CD4-positive, alpha-beta memory T cell (primary cell): ENCODE measurements at regions not wholly inside any gene's neighbourhood (a gene's known extent, or its start where the extent isn't known, plus 50 kb on each side); places are given as distances from the start of the nearest gene placed in this dataset.

Experiments
- CTCF ChIA-PET: fragments of 350-600 bp; sonication (Branson Sonifier 250); formaldehyde crosslinking; loops from one replicate; lab custom pipeline; 2021; ENCODE audit warnings: inconsistent platforms; ENCODE audit not compliant: partially characterized antibody; lab: Charles Lee
- POLR2A ChIA-PET: fragments of 350-600 bp; sonication (Branson Sonifier 250); formaldehyde crosslinking; loops from one replicate; lab custom pipeline; 2021; ENCODE audit not compliant: partially characterized antibody; lab: Charles Lee
- DNase-seq, 5 donors: peaks; one replicate each; pipeline versions ENCODE4 v3.0.0 to v3.0.0-alpha.2; 2020 to 2022; ENCODE audit warnings: mixed read lengths in 1 of 5
- H3K27ac ChIP-seq: one replicate; pipeline ENCODE4 v1.7.0; 2013; ENCODE audit warnings: low read depth, low read length
- H3K27me3 ChIP-seq: 2 replicates; pipeline ENCODE4 v1.7.0; 2013; ENCODE audit warnings: mild to moderate bottlenecking, low read length, moderate library complexity; ENCODE audit not compliant: insufficient read depth
- H3K36me3 ChIP-seq: 2 replicates; pipeline ENCODE4 v1.7.0; 2013; ENCODE audit warnings: mild to moderate bottlenecking, low read length, moderate library complexity; ENCODE audit not compliant: insufficient read depth
- H3K4me1 ChIP-seq: 2 replicates; pipeline ENCODE4 v1.7.0; 2013; ENCODE audit warnings: mild to moderate bottlenecking, low read length, moderate library complexity; ENCODE audit not compliant: insufficient read depth
- H3K4me3 ChIP-seq, 2 donors: one replicate each; pipeline ENCODE4 v1.7.0; 2013; ENCODE audit warnings: low read length in 2 of 2, mild to moderate bottlenecking in 1 of 2
- H3K9me3 ChIP-seq, 2 donors: one replicate each; pipeline ENCODE4 v1.7.0; 2013; ENCODE audit warnings: low read length in 2 of 2, control low read depth in 1 of 2; ENCODE audit not compliant: control insufficient read depth in 1 of 2
- H3K27ac Mint-ChIP-seq, 7 donors: one replicate each; pipeline ENCODE4 v1.8.0; 2020 to 2021; ENCODE audit warnings: mixed read lengths in 7 of 7, mild to moderate bottlenecking in 6 of 7, inconsistent platforms in 3 of 7, moderate library complexity in 3 of 7
- H3K27me3 Mint-ChIP-seq, 2 donors: one replicate each; pipeline ENCODE4 v1.8.0; 2020 to 2021; ENCODE audit warnings: mixed read lengths in 2 of 2
- H3K36me3 Mint-ChIP-seq, 2 donors: one replicate each; pipeline ENCODE4 v1.8.0; 2020 to 2021; ENCODE audit warnings: mixed read lengths in 2 of 2, inconsistent platforms in 1 of 2, mild to moderate bottlenecking in 1 of 2
- H3K4me1 Mint-ChIP-seq, 4 donors: one replicate each; pipeline ENCODE4 v1.8.0; 2020 to 2021; ENCODE audit warnings: mixed read lengths in 4 of 4, mild to moderate bottlenecking in 1 of 4
- H3K4me3 Mint-ChIP-seq, 8 donors: one replicate each; pipeline ENCODE4 v1.8.0; 2020 to 2021; ENCODE audit warnings: mixed read lengths in 8 of 8, mild to moderate bottlenecking in 7 of 8, moderate library complexity in 6 of 8, inconsistent platforms in 3 of 8
- H3K9me3 Mint-ChIP-seq, 8 donors: one replicate each; pipeline ENCODE4 v1.8.0; 2020 to 2021; ENCODE audit warnings: mixed read lengths in 8 of 8, mild to moderate bottlenecking in 5 of 8, inconsistent platforms in 3 of 8, moderate library complexity in 1 of 8
- intact Hi-C: fragments of 100-400 bp; cut with micrococcal nuclease; formaldehyde crosslinking; loops from one replicate; pipeline ENCODE4 v1.15.1; 2023

GRCh38 chr2:220506466-220506865 lies 879.0 kb downstream of the SLC4A3 start:
- Histone ChIP-seq H3K4me1 (no peaks in the 10 kb centered on the region), H3K27ac (no peak overlapping the region), H3K27me3 (no peaks in the 10 kb centered on the region), H3K9me3 (no peaks in the 10 kb centered on the region), H3K4me3 (no peak overlapping the region), H3K36me3 (no peaks in the 10 kb centered on the region)
- H3K27me3 Mint-ChIP-seq, result peaks cover 3 to 4% of the 10 kb centered on the region in 2 donors
- H3K4me1 Mint-ChIP-seq, result no peaks in the 10 kb centered on the region
- H3K4me3 Mint-ChIP-seq, result no peak overlapping the region
- H3K36me3 Mint-ChIP-seq, result no peaks in the 10 kb centered on the region
- no peak overlapping the region for H3K27ac Mint-ChIP-seq
- POLR2A ChIA-PET, result no interaction called here
- no peak for DNase-seq
- intact Hi-C loops, result no loop called here
- CTCF ChIA-PET, result no interaction called here
- peaks cover 0 to 2% (median 0%) of the 10 kb centered on the region in 8 donors for H3K9me3 Mint-ChIP-seq

- Mint-ChIP-seq H3K36me3 (no peaks in the 10 kb centered on the region), H3K4me3 (no peak overlapping the region), H3K9me3 (peaks cover 0 to 3% (median 0%) of the 10 kb centered on the region in 8 donors), H3K27ac (no peak overlapping the region), H3K27me3 (peaks cover 3 to 4% of the 10 kb centered on the region in 2 donors), H3K4me1 (no peaks in the 10 kb centered on the region)
- Histone ChIP-seq H3K4me1 (no peaks in the 10 kb centered on the region), H3K4me3 (no peak overlapping the region), H3K36me3 (no peaks in the 10 kb centered on the region), H3K27me3 (no peaks in the 10 kb centered on the region), H3K9me3 (no peaks in the 10 kb centered on the region), H3K27ac (no peak overlapping the region)
- intact Hi-C loops, result no loop called here
- DNase-seq, result no peak
- ChIA-PET POLR2A (no interaction called here), CTCF (no interaction called here)
Observed at GRCh38 chr2:220509096-220509757, 881.8 kb downstream of the SLC4A3 start.

- Mint-ChIP-seq H3K27me3 (peaks cover 3 to 4% of the 10 kb centered on the region in 2 donors), H3K9me3 (peaks cover 0 to 3% (median 0%) of the 10 kb centered on the region in 8 donors), H3K36me3 (no peaks in the 10 kb centered on the region), H3K4me1 (no peaks in the 10 kb centered on the region), H3K4me3 (no peak overlapping the region), H3K27ac (no peak overlapping the region)
- intact Hi-C loops, result no loop called here
- DNase-seq, result no peak
- Histone ChIP-seq H3K27ac (no peak overlapping the region), H3K4me1 (no peaks in the 10 kb centered on the region), H3K27me3 (no peaks in the 10 kb centered on the region), H3K4me3 (no peak overlapping the region), H3K9me3 (no peaks in the 10 kb centered on the region), H3K36me3 (no peaks in the 10 kb centered on the region)
- ChIA-PET POLR2A (no interaction called here), CTCF (no interaction called here)
Observed at GRCh38 chr2:220509966-220510365, 882.5 kb downstream of the SLC4A3 start.

GRCh38 chr2:220510668-220511067 lies 883.2 kb downstream of the SLC4A3 start:
- Histone ChIP-seq H3K4me3 (no peak overlapping the region), H3K27ac (no peak overlapping the region), H3K4me1 (no peaks in the 10 kb centered on the region), H3K27me3 (no peaks in the 10 kb centered on the region), H3K36me3 (no peaks in the 10 kb centered on the region), H3K9me3 (no peaks in the 10 kb centered on the region)
- peaks cover 0 to 3% (median 0%) of the 10 kb centered on the region in 8 donors for H3K9me3 Mint-ChIP-seq
- H3K36me3 Mint-ChIP-seq, result no peaks in the 10 kb centered on the region
- H3K27me3 Mint-ChIP-seq, result peaks cover 0 to 3% of the 10 kb centered on the region in 2 donors
- no peak overlapping the region for H3K4me3 Mint-ChIP-seq
- intact Hi-C loops, result no loop called here
- ChIA-PET CTCF (no interaction called here), POLR2A (no interaction called here)
- H3K4me1 Mint-ChIP-seq, result no peaks in the 10 kb centered on the region
- no peak overlapping the region for H3K27ac Mint-ChIP-seq
- DNase-seq, result no peak

- intact Hi-C loops, result no loop called here
- Mint-ChIP-seq H3K27me3 (peaks cover 0 to 3% of the 10 kb centered on the region in 2 donors), H3K4me1 (no peaks in the 10 kb centered on the region), H3K9me3 (peaks cover 0 to 3% (median 0%) of the 10 kb centered on the region in 8 donors), H3K4me3 (no peak overlapping the region), H3K27ac (no peak overlapping the region), H3K36me3 (no peaks in the 10 kb centered on the region)
- Histone ChIP-seq H3K4me1 (no peaks in the 10 kb centered on the region), H3K9me3 (no peaks in the 10 kb centered on the region), H3K27ac (no peak overlapping the region), H3K4me3 (no peak overlapping the region), H3K27me3 (no peaks in the 10 kb centered on the region), H3K36me3 (no peaks in the 10 kb centered on the region)
- POLR2A ChIA-PET, result no interaction called here
- CTCF ChIA-PET, result no interaction called here
- DNase-seq, result no peak
Observed at GRCh38 chr2:220512419-220512818, 885.0 kb downstream of the SLC4A3 start.

- no peaks in the 10 kb centered on the region for H3K27me3 Mint-ChIP-seq
- H3K4me3 Mint-ChIP-seq, result no peak overlapping the region
- Histone ChIP-seq H3K36me3 (no peaks in the 10 kb centered on the region), H3K27ac (no peak overlapping the region), H3K27me3 (no peaks in the 10 kb centered on the region), H3K4me3 (no peak overlapping the region), H3K4me1 (no peaks in the 10 kb centered on the region), H3K9me3 (no peaks in the 10 kb centered on the region)
- CTCF ChIA-PET, result no interaction called here
- DNase-seq, result no peak
- no peak overlapping the region for H3K27ac Mint-ChIP-seq
- H3K36me3 Mint-ChIP-seq, result no peaks in the 10 kb centered on the region
- no peaks in the 10 kb centered on the region for H3K4me1 Mint-ChIP-seq
- intact Hi-C loops, result no loop called here
- H3K9me3 Mint-ChIP-seq, result peaks cover 0 to 3% (median 0%) of the 10 kb centered on the region in 8 donors
- POLR2A ChIA-PET, result no interaction called here
Observed at GRCh38 chr2:220513573-220514288, 886.3 kb downstream of the SLC4A3 start.

- no peak overlapping the region for H3K27ac ChIP-seq
- POLR2A ChIA-PET, result no interaction called here
- no peak overlapping the region for H3K4me3 ChIP-seq
- H3K9me3 ChIP-seq, result no peaks in the 10 kb centered on the region
- DNase-seq, result no peak
- Mint-ChIP-seq H3K27ac (no peak overlapping the region), H3K4me1 (no peaks in the 10 kb centered on the region), H3K4me3 (no peak overlapping the region), H3K27me3 (no peaks in the 10 kb centered on the region), H3K36me3 (no peaks in the 10 kb centered on the region), H3K9me3 (peaks cover 0 to 4% (median 0%) of the 10 kb centered on the region in 8 donors)
- H3K4me1 ChIP-seq, result no peaks in the 10 kb centered on the region
- intact Hi-C loops, result no loop called here
- CTCF ChIA-PET, result no interaction called here
- H3K36me3 ChIP-seq, result no peaks in the 10 kb centered on the region
- H3K27me3 ChIP-seq, result no peaks in the 10 kb centered on the region
Observed at GRCh38 chr2:220521551-220521950, 894.1 kb downstream of the SLC4A3 start.
